DOHH2 (cell line): ENCODE measurements at regions not wholly inside any gene's neighbourhood (a gene's known extent, or its start where the extent isn't known, plus 50 kb on each side); places are given as distances from the start of the nearest gene placed in this dataset.
"Not testable (repeated sequence)": the region's sequence is repeated elsewhere in the genome, so short reads cannot be mapped to it uniquely, and the experiment has no call there.

ENCODE experiments used
- CTCF ChIP-seq: fragments of 200-600 bp; sonication (generic); IDR thresholded peaks from one replicate; pipeline ENCODE4 v1.5.1; 2014; ENCODE audit warnings: antibody characterized with exemption, mild to moderate bottlenecking, low read depth, low read length; ENCODE audit not compliant: poor library complexity, severe bottlenecking
- EZH2phosphoT487 ChIP-seq: fragments of 200-600 bp; sonication (generic); IDR thresholded peaks from 2 replicates; pipeline ENCODE4 v1.6.1; 2017; ENCODE audit warnings: borderline replicate concordance, mild to moderate bottlenecking, antibody characterized with exemption, low read length, moderate library complexity, mixed read lengths

DNA sequence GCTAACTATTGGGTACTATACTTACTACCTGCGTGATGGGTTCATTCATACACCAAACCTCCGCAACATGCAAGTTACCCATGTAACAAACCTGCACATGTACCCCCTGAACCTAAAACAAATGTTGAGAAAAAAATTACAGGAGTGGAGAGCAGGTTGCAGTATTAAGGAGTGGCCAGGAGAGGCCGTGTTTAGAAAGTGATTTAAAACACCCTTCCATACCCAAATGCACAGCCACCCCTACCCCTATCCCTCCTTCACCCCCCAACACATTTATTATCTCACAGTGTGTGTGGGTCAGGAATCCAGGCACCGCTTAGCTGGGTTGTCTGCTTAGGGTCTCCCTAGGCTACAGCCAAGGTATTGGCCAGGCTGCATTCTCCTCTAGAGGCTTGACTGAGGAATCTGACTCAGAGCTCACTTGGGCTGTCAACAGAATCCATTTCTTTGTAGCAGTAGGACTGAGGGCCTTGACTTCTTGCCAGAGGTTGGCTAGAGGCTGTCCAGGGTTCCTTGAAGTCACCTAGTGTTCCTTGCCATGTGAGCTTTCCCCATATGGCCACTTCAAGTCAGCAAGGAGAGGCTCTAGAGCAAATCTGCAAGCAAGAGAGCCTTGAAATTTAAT, 115.3 kb upstream of the NBPF8 start:
- TF ChIP-seq CTCF, EZH2phosphoT487: not testable (repeated sequence)
